Hindlimb muscle (tissue), 1 donor: ENCODE measurements at regions not wholly inside any gene's neighbourhood (a gene's known extent, or its start where the extent isn't known, plus 50 kb on each side); places are given as distances from the start of the nearest gene placed in this dataset.

ENCODE experiments used
- DNase-seq: peaks from one replicate; pipeline ENCODE4 v3.0.0-alpha.2; 2013

DNA sequence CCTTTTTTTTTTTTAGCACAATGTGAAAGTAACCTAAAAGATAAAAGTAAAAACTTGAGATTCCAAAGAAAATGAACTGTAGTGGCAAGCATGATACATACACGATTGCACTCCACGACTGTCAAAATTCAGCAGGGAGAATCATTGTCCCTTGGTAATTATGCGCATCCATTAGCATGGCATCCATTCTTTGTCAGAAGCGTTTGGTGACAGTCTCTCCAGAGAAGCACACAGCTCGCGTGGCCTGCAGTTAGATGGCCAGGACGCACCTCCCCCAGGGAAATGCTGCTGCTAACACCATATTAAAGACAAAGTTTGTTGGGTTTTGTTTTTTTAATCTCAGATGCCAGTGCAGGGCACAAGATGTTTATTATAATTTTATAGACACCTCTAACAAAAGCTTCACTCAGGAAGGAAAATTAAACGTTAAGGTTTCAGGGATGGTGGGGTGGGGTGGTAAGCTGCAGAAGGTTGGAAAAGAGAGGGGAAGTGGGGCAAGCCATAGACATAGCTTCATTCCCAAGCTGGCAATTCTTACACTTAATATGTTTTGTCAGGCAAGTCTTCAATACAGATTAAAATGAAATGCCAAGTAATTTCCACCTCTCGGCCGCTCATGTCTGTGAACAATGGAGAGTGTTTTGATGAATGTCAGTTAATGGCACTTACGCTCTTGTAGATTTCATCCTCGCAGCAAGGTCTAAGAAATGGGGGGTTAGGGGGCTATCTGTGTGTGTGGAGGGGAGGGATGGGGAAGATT, 142.8 kb upstream of the TOPAZ1 start:
- no peak for DNase-seq

DNA sequence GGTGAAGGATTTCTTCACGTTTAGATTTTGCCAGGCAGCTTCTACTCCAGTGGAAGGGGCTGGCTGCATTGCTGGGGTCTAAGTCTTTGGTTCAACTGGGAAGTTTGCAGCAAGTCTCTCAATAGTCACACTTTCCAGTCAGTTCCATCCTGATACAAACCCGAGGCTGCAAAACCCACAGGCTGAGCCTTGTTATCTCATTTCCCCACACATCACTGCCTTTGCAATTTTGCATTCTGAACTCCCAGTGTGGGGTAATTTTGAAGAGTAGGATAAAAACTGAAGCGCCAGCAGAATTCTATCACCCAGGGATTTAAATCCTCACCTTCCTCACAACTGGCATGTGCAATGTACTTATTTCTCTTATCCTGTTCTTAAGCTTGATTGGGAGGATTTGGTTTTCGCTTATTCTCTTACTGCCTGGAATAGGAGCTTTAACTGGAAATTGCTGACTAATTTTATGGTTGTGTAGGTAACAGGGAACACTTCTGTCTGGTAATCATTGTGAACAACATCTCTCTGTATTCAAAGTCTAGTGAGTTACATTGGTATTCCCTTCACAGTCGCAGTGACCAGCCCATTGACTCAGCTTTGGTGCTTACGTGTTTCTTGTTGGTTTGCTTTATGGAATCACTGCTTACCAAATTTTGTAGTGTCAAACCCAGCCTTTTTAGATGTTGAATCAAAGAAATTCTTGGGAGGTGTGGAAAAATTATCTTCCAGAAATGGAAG, 142.0 kb upstream of the TOPAZ1 start:
- DNase-seq = no peak

DNA sequence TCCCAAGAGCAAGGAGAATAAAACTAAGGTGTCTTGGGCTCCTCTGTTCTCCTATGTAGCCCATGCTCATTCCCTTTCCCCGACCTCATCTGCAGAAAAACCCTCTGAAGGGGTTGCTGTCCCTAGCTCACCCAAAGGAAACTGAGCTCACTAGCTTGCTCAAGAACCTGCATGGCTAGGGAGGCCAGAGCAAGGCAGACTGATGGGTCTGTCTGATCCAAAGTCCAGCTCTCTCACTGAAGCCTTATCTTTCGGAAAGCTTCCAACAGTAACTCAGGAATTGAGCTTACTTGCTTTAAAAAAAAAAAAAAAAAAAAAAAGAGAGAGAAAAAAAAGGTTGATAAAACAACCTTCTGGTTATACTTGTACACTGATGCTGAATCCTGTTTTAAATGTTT, 141.4 kb upstream of the TOPAZ1 start:
- DNase-seq = no peak

DNA sequence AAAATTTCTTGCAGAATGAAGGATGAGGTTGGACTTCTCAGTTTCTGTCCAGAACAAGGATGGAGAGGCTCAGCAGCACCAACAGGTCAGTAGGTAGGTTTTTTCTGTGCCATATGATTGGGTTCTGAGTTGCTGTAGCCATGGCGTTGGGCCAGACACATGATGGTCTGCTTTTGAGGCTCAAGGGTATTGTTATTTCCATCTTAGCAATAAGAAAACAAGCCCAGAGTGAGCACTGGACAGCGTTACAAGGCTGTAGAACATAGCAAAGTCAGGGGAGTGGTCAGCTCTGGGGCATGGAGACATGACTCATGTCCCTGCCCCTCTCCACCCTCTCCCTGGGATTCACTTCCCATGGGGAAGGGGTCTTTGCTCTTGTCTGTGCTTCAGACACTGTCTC, 137.6 kb upstream of the TOPAZ1 start:
- DNase-seq = no peak

DNA sequence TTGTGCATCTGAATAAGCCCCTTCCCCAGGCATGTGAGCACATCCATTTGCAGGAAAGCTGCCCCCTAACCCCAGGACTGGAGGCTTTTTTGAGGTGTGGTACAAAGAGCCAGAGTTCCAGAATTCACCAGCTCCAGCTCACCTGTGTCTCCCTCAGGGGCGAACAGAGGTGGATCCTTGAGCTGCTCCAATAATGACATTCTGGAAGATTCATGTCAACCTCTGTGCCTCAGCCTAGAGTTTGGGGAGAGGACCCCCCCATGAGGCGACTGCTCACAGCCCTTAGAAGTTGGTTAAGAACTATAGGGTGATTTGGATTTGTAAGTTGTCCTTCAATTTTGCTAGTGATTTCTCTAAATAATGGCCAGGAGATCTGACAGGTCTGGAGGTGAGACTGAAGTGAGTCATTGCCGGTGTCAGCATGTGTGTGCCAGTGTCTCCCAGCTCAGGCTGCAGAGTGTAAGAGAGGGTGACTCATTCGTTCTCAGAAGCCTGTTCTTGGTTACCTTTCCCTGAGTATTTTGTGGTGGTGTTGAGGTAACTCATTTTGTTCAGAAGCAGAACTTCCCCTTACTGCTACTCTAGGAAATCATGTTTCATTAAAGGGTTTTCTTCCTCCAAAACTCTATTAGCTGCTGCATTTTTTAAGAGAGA, 136.9 kb upstream of the TOPAZ1 start:
- no peak for DNase-seq

DNA sequence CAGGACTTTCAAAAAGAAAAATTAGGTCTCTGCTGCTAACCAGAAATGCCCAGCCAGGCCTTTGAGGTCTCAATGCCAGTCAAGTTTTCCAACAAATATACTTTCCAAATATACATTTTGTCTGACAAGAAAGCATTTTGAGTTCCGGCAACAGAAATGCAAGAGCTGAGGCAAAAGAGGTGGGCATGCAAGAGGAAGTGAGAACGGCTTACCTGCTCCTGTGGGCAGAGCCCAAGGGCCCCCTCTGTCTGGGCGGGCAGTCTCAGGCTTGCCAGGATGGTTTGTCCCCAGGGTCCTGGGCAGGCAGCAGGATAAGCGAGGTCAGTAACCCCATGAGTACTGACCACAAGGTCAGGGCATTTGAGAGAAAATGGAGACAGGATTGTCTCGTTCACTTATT, 136.1 kb upstream of the TOPAZ1 start:
- no peak for DNase-seq

DNA sequence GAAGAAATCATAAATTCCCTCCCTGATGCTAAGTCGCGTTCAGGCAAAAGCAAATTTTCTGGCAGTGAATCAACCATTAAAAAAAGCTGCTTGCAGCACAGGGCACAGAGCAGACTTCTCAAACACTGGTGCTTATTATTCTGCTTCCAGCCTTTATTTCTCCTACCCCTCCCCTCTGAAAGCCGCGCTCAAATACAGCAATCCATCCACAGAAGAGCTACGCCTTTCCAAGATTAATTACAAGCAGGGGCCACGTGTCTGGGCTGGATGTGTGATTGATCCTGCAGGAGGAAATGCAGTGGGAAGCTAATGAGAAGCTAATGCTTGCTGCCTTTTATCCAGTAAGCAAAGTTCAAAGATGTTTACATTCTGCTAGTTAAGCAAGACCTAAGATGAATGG, 134.9 kb upstream of the TOPAZ1 start:
- DNase-seq = no peak

DNA sequence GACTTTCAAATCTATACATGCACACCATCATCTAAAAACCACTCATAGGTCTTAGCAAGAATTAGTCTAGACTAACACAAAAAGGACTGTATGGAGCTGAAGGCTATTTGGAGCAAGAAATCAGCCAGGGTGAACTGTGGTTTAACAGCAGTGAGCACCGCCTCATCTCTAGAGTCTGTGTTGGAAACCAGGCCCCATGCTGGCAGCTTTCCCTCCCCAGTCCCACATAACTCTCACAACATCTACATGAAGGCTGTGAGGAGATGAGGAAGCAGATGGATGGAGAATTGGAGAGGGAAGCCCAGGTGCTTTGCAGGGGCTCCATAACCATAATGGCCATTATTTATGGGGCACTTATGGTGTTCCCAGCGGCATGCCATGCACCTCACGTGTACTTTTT, 133.2 kb upstream of the TOPAZ1 start:
- no peak for DNase-seq

DNA sequence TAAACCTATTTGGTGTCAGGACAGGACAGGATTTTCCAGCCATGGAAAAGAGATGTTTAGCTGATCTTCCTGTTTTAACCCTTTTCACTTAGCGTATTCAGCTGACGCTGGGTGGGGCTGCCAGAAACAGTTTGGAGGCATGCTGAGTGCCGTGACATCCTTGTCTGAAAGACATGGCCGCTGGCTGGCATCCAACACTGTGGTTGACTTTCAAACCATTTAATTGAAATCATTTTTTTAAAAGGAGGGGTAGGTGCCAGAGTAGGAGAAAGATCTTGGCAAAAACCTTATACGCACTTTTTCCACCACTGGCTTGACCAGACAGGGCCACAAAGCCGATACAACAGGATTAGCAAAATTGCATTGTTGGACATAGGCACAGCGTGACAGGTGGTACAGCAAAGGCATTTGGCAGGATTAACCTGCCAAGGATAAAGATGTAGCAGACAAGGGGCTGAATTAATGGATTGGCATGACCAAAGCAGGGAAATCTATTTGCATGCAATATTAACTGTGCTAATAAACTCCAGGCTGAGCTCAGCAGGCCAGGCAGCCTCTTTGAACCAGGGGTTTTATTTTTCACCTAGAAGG, 131.8 kb upstream of the TOPAZ1 start:
- no peak for DNase-seq

DNA sequence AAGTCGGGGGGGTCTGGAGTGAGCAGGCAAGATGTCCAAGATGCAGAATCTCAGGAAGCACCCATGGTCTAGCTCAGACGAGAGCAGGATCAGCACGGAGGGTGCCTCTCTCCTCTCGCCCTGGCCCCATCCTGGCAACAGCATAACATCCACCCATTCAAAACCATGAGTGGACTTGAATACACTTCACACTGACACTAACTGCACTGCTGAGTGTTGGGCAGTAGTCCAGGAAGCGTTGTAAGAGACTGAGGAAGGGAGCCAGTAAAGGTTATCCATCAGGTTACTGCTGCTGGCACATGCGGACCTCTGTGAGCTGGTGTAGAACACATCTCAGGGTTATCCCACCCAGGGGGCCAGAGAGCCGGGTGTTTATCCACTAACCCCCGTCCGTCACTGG, 131.0 kb upstream of the TOPAZ1 start:
- no peak for DNase-seq

DNA sequence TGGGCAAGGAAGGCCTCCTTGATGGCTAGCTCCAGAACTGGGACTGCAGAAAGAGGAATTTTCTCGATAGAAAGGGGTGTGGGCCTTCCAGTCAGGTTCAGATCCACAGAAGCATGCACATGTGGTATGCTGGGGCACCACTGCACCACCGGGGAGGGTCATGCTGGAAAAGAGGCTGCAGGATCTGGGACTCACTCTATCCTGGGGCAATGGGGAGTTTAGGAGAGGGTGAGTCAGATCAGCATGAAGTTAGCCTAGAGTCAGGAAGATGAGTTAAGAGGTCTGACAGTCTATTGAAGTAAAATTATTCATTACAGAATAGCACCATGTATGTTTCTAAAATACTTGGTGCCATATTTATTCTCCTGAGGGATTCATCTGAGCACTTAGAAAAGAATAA, 130.2 kb upstream of the TOPAZ1 start:
- no peak for DNase-seq

DNA sequence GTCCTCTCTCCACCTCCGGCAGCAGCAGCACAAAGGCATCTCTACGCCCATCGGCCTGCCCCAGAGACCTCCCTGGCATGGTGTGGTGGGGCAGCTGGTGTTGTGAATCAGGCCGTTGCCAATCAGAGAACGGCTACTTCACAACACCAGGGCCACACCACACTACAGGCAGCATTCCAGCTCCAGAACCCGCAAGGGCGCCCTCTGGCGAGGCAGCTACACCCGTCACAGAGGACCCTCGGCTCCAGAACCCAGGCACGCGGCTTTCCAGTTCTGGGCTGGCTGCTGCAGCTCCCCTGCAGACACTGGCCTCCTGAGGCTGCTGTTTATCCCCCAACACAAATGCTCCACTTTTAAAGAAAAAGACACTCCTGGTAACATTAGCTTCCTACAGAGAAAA, 127.5 kb upstream of the TOPAZ1 start:
- DNase-seq = no peak

DNA sequence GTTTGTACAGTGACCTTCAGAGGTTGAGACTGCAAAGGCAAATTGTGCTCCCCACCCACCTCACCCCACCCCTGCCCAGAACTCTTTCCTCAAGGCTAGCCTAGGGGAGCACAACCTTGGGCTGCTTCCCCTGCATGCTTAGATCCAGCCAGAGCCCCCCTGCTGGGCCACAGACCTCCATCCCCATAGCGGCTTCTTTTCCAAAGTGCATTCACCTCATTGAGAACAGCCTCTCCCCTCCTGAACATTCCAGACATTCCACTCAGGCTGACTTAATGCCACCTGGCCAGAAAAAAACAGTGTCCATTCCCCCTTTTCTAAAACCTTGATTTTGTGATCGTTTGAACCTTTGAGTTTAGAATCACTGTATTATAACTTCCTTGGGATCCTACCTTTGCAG, 124.4 kb upstream of the TOPAZ1 start:
- no peak for DNase-seq

DNA sequence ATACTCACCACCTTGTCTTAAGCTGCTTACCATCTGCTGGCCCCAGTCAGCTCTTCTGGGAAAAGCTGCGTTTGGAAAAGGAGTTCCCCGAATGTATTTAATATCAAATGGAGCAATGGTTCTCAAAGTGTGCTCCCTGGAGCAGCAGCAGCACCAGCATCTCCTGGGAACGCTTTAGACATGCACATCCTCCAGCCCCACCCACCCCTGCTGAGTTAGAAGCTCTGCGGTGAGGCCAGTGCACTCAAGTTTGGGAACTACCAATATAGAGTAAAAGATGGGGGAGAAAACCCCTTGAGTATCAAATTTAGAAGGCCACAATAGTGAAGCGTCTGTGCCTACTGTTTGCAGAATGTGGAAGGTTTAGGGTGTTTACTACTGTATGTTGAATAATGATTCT, 124.0 kb upstream of the TOPAZ1 start:
- no peak for DNase-seq

DNA sequence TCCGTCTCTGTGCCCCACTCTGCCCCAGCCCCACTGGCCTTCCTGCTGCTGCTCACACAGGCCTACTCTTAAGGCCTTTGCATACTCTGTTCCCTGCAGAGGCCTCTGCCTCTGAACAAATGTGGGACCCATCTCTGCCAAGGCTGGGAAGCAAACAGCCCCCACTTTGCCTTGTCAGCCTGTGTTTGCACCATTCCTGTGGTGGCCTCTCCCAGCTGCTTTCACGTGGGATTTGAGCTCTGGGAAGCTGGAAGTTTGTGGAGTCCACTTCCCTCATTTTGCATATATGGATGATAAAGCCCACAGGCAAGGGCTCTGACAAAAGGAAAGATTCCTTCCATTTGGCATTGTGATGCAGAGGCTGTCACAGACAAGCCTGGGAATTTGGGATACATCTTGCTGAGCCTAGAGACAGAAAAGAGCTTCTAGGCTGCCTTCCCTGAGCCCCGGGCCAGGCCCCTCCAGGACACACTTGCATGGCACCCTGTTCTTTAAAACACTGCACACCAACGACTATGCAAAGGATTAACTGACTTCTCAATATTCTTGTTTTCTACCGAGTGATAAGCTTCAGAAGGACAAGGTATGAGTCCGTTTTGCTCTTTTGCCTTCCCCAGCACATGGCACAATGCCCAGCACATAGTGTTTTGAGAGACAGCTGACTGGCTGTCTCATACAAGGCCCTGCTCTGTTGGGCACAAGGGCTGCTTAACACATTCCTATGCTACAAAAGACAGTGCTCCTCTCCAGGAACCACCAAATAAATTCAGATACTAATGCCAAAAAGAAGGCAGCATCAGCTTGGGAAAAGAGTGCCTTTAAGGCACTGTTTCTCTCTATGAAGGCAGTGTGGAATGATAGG, 120.7 kb upstream of the TOPAZ1 start:
- DNase-seq = no peak

DNA sequence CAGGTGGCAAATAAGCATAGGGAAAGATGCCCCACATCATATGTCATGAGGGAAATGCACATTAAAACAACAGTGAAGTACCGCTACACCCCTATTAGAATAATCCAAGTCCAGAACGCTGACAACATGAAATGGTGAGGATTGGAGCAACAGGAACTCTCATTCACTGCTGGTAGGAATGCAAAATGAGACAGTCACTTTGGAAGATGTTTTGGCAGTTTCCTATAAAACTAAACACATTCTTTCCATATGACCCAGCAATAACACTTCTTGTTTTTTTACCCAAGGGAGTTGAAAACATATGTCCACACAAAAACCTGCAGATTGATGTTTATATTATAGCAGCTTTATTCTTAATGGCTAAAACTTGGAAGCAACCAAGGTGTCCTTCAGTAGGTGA, 116.4 kb upstream of the TOPAZ1 start:
- DNase-seq = no peak

DNA sequence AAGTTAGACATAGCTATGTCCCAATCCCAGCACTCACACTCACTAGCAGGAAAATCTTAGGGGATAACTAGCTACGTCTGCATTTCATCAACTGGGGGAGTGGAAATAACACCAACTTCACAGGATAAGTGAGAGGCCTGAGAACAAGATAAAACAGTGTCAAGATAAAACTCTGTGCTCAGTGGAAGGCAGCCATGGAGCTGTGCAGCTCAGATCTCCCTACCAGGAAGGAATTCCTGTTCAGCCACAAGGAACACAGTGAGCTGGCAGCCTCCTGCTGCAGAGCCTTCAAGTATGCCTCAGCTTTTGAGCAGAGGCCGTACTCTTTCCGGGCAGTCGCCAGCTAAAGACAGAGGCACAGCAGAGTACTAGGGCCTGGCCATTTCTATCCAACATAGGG, 115.8 kb upstream of the TOPAZ1 start:
- no peak for DNase-seq

DNA sequence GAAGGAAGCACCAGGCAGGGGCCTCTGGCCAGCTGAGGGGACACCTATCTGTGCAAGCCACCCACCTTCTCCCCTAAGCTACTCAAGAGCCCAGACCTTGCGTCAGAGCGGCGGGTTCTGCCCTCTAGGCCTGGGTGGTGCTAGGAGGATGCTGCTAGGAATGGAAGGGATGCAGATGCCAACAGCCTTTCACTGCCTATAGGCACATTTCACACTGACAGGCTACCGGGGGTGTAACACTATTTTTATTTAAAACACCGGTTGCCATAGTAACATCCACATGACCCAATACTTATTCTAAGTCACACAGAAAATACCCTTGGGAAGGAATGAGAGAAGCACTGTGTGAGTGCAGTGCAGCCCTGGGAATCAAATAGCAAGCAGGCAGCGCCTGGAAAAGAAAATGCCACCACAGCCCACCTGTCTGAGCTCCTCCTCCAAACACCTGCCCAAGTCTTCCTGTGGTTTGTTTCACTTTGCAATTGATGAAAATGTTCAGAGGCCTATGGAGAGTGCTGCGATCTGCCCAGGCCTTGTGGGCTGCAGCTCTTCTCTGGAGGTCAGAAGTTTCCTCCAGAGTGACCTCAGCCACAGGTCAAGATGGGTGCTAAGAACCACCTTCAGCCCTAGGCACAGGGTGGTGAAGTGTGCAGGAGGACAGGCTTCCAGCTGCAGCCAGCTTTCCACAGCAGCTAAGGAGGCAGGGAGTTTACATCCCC, 113.5 kb upstream of the TOPAZ1 start:
- no peak for DNase-seq

DNA sequence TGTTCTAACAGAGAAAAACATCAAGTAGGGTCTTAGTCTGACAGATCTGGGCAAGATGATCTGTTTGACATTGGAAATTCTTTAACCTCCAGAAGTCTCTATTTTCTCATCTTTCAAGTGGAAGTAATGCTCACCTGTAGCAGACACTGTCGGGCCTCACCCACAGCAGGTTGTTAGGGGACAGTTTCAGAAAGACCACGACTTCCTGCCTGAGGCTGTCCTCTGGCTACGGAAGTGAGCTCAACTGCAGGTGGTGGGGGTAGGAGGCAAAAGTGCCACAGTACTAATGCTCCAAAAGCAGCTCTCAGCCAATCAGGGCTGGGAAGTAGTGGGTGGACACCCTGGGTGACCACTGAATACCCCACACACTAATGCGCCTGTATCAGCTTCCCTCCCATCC, 111.4 kb upstream of the TOPAZ1 start:
- DNase-seq = no peak

DNA sequence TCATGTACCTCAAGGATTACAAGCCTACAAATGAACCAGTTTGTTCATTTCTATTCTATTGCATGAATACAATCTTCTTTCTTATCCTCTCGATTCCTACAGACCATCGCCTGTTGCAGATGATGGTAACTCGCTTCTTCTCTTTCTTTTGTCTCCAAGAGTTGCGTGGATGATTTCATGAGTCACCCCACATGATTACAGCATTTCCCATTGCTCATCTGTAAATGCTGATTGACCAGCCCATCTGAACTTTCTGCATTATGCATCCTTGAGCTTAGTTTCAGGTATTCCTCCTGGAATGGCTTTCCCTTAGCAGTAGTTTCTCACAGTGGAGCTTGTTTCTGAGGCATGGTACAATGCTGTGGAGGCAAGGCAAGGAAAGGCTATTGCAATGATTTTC, 109.6 kb upstream of the TOPAZ1 start:
- no peak for DNase-seq

DNA sequence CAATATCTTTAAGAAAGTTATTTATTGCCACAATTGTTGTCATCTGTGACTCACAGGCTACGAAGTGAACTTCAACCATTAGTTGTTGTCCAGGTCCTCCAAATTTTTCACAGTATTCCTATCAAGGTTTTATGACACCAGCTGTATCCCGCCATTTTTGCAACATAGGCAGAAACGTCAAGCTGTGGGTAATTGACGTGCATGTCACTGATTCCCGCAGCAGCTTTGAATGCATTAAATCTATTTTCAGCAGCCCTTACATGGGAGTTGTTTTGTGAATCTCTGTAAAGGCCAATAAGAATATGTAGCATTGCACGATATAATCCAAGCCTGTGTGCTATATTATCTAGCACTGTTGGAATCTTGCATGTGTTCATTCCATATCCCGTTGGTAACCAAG, 109.1 kb upstream of the TOPAZ1 start:
- DNase-seq = no peak

DNA sequence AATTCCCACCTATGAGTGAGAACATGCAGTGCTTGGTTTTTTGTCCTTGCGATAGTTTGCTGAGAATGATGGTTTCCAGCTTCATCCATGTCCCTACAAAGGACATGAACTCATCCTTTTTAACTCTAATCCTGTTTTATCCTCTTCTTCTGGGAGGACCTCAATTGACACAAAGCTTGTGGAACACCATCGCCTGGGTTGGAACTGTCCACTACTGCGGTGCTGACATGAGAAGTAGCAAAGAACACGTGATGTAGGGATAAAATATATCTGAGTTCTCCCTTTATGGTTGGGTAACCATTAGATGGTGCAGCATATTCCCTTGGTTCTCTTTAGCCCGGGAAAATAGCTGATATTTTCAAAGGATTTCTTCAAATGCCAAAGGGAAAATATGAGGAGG, 105.3 kb upstream of the TOPAZ1 start:
- DNase-seq = peak; percentile 4
